Gastroesophageal sphincter (tissue), 3 donors: ENCODE measurements at regions not wholly inside any gene's neighbourhood (a gene's known extent, or its start where the extent isn't known, plus 50 kb on each side); places are given as distances from the start of the nearest gene placed in this dataset.

ENCODE experiments used
- CTCF ChIP-seq, 4 experiments: fragments of 200-600 bp in 2 of 4; fragments of 450-650 bp in 2 of 4; sonication (generic) in 1 of 4; IDR thresholded peaks; one replicate each; pipeline ENCODE4 v1.5.1; 2017 to 2019; ENCODE audit warnings: antibody characterized with exemption in 4 of 4, mild to moderate bottlenecking in 2 of 4, moderate library complexity in 2 of 4
- EP300 ChIP-seq: sonication (generic); formaldehyde crosslinking; IDR thresholded peaks from one replicate; pipeline ENCODE4 v1.6.1; 2017; ENCODE audit warnings: antibody characterized with exemption, mild to moderate bottlenecking
- POLR2A ChIP-seq, 2 donors: fragments of 450-650 bp; IDR thresholded peaks; one replicate each; pipeline ENCODE4 v1.6.1; 2017; ENCODE audit warnings: antibody characterized with exemption in 2 of 2, mild to moderate bottlenecking in 2 of 2, moderate library complexity in 1 of 2
- POLR2AphosphoS5 ChIP-seq: sonication (generic); formaldehyde crosslinking; IDR thresholded peaks from one replicate; pipeline ENCODE4 v1.6.1; 2017; ENCODE audit warnings: antibody characterized with exemption

- TF ChIP-seq POLR2A (IDR thresholded peaks at IDR 0.05), result no peak
- TF ChIP-seq EP300, result no peak
- no peak for TF ChIP-seq CTCF (IDR thresholded peaks at IDR 0.05)
- no peak for TF ChIP-seq POLR2AphosphoS5
Observed at GRCh38 chr7:139180700-139181311, 50.2 kb upstream of the UBN2 start.
